Transverse colon (tissue), 4 donors: ENCODE measurements at regions not wholly inside any gene's neighbourhood (a gene's known extent, or its start where the extent isn't known, plus 50 kb on each side); places are given as distances from the start of the nearest gene placed in this dataset.

ENCODE experiments used
- DNase-seq: peaks from one replicate; pipeline ENCODE4 v3.0.0-alpha.2; 2019
- H3K27ac ChIP-seq, 4 donors: fragments of 200-600 bp; sonication (generic); 2 replicates each; pipeline ENCODE4 v1.5.1; 2016 to 2018; ENCODE audit warnings: inconsistent platforms in 4 of 4
- H3K27me3 ChIP-seq: fragments of 200-600 bp; sonication (generic); 2 replicates; pipeline ENCODE4 v1.5.1; 2017; ENCODE audit warnings: inconsistent platforms
- H3K36me3 ChIP-seq, 4 donors: fragments of 200-600 bp; sonication (generic); 2 replicates each; pipeline ENCODE4 v1.5.1; 2017 to 2019; ENCODE audit warnings: inconsistent platforms in 4 of 4
- H3K4me1 ChIP-seq, 4 donors: fragments of 200-600 bp; sonication (generic); 2 replicates each; pipeline ENCODE4 v1.5.1; 2017 to 2020; ENCODE audit warnings: inconsistent platforms in 4 of 4
- H3K4me3 ChIP-seq, 4 donors: fragments of 200-600 bp; sonication (generic); 1 replicate in 1 of 4; 2 replicates in 3 of 4; pipeline versions ENCODE4 v1.5.1 to v1.6.1; 2017 to 2019; ENCODE audit warnings: inconsistent platforms in 4 of 4
- H3K9me3 ChIP-seq, 2 donors: fragments of 200-600 bp; sonication (generic); 2 replicates each; pipeline ENCODE4 v1.5.1; 2017 to 2019; ENCODE audit warnings: inconsistent platforms in 2 of 2
- EP300 ChIP-seq: sonication (generic); formaldehyde crosslinking; IDR thresholded peaks from one replicate; pipeline ENCODE4 v1.6.1; 2017; ENCODE audit warnings: antibody characterized with exemption, low read depth
- POLR2A ChIP-seq: fragments of 450-650 bp; IDR thresholded peaks from one replicate; pipeline ENCODE4 v1.6.1; 2016; ENCODE audit warnings: antibody characterized with exemption, mild to moderate bottlenecking, moderate library complexity
- POLR2AphosphoS5 ChIP-seq, 3 donors: sonication (generic); formaldehyde crosslinking; IDR thresholded peaks; one replicate each; pipeline ENCODE4 v1.6.1; 2016; ENCODE audit warnings: antibody characterized with exemption in 3 of 3
- WGBS, 2 donors: methylation state at CpG; one replicate each; pipeline ENCODE4 v1.1.5; 2018; ENCODE audit warnings: low coverage in 1 of 2; 5-methylcytosine and 5-hydroxymethylcytosine counted together
- in situ Hi-C, 4 donors: fragments of 200-750 bp; cut with MboI; loops; one replicate each; pipeline versions ENCODE4 v1.15.0 to v1.15.1; 2017; ENCODE audit warnings: low sequenced_read_pairs in 3 of 4, low pct_ligation_motif_present in 1 of 4, low pct_unique_long_range_greater_than_20kb in 1 of 4
- intact Hi-C: fragments of 100-400 bp; cut with DNase I; formaldehyde crosslinking; loops from one replicate; pipeline ENCODE4 v1.15.1; 2023; ENCODE audit warnings: low total_unique reads
- TF ChIP-seq, protein P1 (sequence below), 5 experiments: fragments of 200-600 bp in 3 of 5; fragments of 450-650 bp in 2 of 5; sonication (generic) in 3 of 5; IDR thresholded peaks; 1 replicate in 2 of 5; 2 replicates in 3 of 5; pipeline ENCODE4 v1.5.1; 2016 to 2017; ENCODE audit warnings: antibody characterized with exemption in 5 of 5, inconsistent platforms in 3 of 5, mild to moderate bottlenecking in 2 of 5, moderate library complexity in 1 of 5

- no peaks in the 10 kb centered on the region for H3K9me3 ChIP-seq
- TF ChIP-seq EP300 (no peak), POLR2AphosphoS5 (IDR thresholded peaks at IDR 0.05) (no peak), POLR2A (no peak)
- TF ChIP-seq, protein P1, sequence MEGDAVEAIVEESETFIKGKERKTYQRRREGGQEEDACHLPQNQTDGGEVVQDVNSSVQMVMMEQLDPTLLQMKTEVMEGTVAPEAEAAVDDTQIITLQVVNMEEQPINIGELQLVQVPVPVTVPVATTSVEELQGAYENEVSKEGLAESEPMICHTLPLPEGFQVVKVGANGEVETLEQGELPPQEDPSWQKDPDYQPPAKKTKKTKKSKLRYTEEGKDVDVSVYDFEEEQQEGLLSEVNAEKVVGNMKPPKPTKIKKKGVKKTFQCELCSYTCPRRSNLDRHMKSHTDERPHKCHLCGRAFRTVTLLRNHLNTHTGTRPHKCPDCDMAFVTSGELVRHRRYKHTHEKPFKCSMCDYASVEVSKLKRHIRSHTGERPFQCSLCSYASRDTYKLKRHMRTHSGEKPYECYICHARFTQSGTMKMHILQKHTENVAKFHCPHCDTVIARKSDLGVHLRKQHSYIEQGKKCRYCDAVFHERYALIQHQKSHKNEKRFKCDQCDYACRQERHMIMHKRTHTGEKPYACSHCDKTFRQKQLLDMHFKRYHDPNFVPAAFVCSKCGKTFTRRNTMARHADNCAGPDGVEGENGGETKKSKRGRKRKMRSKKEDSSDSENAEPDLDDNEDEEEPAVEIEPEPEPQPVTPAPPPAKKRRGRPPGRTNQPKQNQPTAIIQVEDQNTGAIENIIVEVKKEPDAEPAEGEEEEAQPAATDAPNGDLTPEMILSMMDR (IDR thresholded peaks at IDR 0.05) = no peak
- in situ Hi-C loops = no loop called here
- no peak overlapping the region for H3K4me3 ChIP-seq
- H3K36me3 ChIP-seq = no peaks in the 10 kb centered on the region
- intact Hi-C loops = no loop called here
- no peak for DNase-seq
- no peaks in the 10 kb centered on the region for H3K4me1 ChIP-seq
- H3K27me3 ChIP-seq = no peaks in the 10 kb centered on the region
- no peak overlapping the region for H3K27ac ChIP-seq
Measured at GRCh38 chr3:163768048-163768447, 1310.2 kb downstream of the SI start.

GRCh38 chr3:163766112-163766511, 1312.2 kb downstream of the SI start:
- intact Hi-C loops (no loop called here), in situ Hi-C loops (no loop called here)
- TF ChIP-seq, protein P1 (IDR thresholded peaks at IDR 0.05) = no peak
- H3K9me3 ChIP-seq = no peaks in the 10 kb centered on the region
- H3K27ac ChIP-seq = no peak overlapping the region
- no peak for DNase-seq
- H3K27me3 ChIP-seq = no peaks in the 10 kb centered on the region
- H3K4me1 ChIP-seq = no peaks in the 10 kb centered on the region
- H3K36me3 ChIP-seq = no peaks in the 10 kb centered on the region
- H3K4me3 ChIP-seq = no peak overlapping the region

GRCh38 chr3:163753033-163753432, 1325.3 kb downstream of the SI start:
- TF ChIP-seq, protein P1 (IDR thresholded peaks at IDR 0.05) = no peak
- TF ChIP-seq EP300 (no peak), POLR2A (no peak), POLR2AphosphoS5 (IDR thresholded peaks at IDR 0.05) (no peak)
- intact Hi-C loops = no loop called here
- no peak for DNase-seq
- Histone ChIP-seq H3K4me1 (no peaks in the 10 kb centered on the region), H3K36me3 (no peaks in the 10 kb centered on the region), H3K27ac (no peak overlapping the region), H3K27me3 (no peaks in the 10 kb centered on the region), H3K9me3 (peaks cover 0 to 11% of the 10 kb centered on the region in 2 donors), H3K4me3 (no peak overlapping the region)
- 72% methylated on average over 1 of the region's 1 CpG; no CpG with 5 or more reads in 1 of the 2 donors for WGBS, 2 donors
- in situ Hi-C loops = no loop called here

DNA sequence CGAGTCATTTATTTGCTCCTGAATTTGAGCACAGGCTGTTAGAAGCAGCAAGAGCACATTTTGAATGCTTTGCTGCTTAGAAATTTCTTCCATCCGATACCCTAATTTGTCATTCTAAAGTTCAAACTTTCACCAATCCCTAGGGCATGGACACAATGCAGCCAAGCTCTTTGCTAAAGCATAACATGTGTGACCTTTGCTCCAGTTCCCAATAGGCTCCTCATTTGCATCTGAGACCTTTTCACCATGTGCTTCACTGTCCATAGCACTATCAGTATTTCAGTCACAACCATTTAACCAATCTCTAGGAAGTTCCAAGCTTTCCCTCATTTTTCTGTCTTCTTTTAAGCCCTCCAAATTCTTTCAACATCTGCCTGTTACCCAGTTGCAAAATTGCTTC, 1333.1 kb downstream of the SI start:
- Histone ChIP-seq H3K27ac (no peak overlapping the region), H3K36me3 (no peaks in the 10 kb centered on the region), H3K4me3 (no peak overlapping the region), H3K9me3 (no peaks in the 10 kb centered on the region), H3K27me3 (no peaks in the 10 kb centered on the region), H3K4me1 (no peaks in the 10 kb centered on the region)
- no peak for TF ChIP-seq EP300
- in situ Hi-C loops = no loop called here
- intact Hi-C loops = no loop called here
- WGBS, 2 donors = 61 to 71% methylated on average over 2 of the region's 2 CpGs
- no peak for DNase-seq

- H3K4me3 ChIP-seq = no peak overlapping the region
- in situ Hi-C loops = no loop called here
- no peaks in the 10 kb centered on the region for H3K36me3 ChIP-seq
- no peaks in the 10 kb centered on the region for H3K27me3 ChIP-seq
- TF ChIP-seq POLR2A (no peak), EP300 (no peak), POLR2AphosphoS5 (IDR thresholded peaks at IDR 0.05) (no peak)
- TF ChIP-seq, protein P1 (IDR thresholded peaks at IDR 0.05) = no peak
- intact Hi-C loops = no loop called here
- no peak for DNase-seq
- H3K4me1 ChIP-seq = no peaks in the 10 kb centered on the region
- peaks cover 0 to 5% of the 10 kb centered on the region in 2 donors for H3K9me3 ChIP-seq
- H3K27ac ChIP-seq = no peak overlapping the region
- 67% methylated on average over 1 of the region's 1 CpG for WGBS, 2 donors
Measured at GRCh38 chr3:163735394-163735793, 1342.9 kb downstream of the SI start.
